ENCODE measurements at regions not wholly inside any gene's neighbourhood (a gene's known extent, or its start where the extent isn't known, plus 50 kb on each side); places are given as distances from the start of the nearest gene placed in this dataset.
"Not testable (repeated sequence)": the region's sequence is repeated elsewhere in the genome, so short reads cannot be mapped to it uniquely, and the experiment has no call there.

GRCh38 chr10:4429571-4429970, 396.4 kb upstream of the AKR1E2 start:
- no peak for DNase-seq

- no peak for DNase-seq
Observed at GRCh38 chr10:4427532-4427931, 398.5 kb upstream of the AKR1E2 start.

- no peak for DNase-seq
Observed at GRCh38 chr10:4426866-4427265, 399.1 kb upstream of the AKR1E2 start.

GRCh38 chr10:4409319-4409718, 416.7 kb upstream of the AKR1E2 start:
- no peak for DNase-seq

GRCh38 chr10:4407783-4408182, 418.2 kb upstream of the AKR1E2 start:
- no peak for DNase-seq

GRCh38 chr10:4405828-4406227, 420.2 kb upstream of the AKR1E2 start:
- no peak for DNase-seq

- no peak for DNase-seq
Observed at GRCh38 chr10:4403638-4404252, 422.3 kb upstream of the AKR1E2 start.

- DNase-seq: not testable (repeated sequence)
Observed at GRCh38 chr10:4401080-4401479, 424.9 kb upstream of the AKR1E2 start.

GRCh38 chr10:4399556-4399955, 426.5 kb upstream of the AKR1E2 start:
- DNase-seq: no peak

GRCh38 chr10:4398602-4399001, 427.4 kb upstream of the AKR1E2 start:
- DNase-seq: no peak

- DNase-seq: no peak
Observed at GRCh38 chr10:4397337-4397736, 428.7 kb upstream of the AKR1E2 start.

- no peak for DNase-seq
Observed at GRCh38 chr10:4396401-4397283, 429.4 kb upstream of the AKR1E2 start.

- DNase-seq: no peak
Observed at GRCh38 chr10:4395731-4396130, 430.3 kb upstream of the AKR1E2 start.

GRCh38 chr10:4394455-4394854, 431.6 kb upstream of the AKR1E2 start:
- not testable (repeated sequence) for DNase-seq

GRCh38 chr10:4391683-4392082, 434.3 kb upstream of the AKR1E2 start:
- DNase-seq: no peak

- no peak for DNase-seq
Observed at GRCh38 chr10:4390219-4390618, 435.8 kb upstream of the AKR1E2 start.

- DNase-seq: no peak
Observed at GRCh38 chr10:4385231-4385870, 440.7 kb upstream of the AKR1E2 start.

GRCh38 chr10:4384245-4384644, 441.8 kb upstream of the AKR1E2 start:
- no peak for DNase-seq

GRCh38 chr10:4383651-4384098, 442.3 kb upstream of the AKR1E2 start:
- DNase-seq: no peak

GRCh38 chr10:4382811-4383210, 443.2 kb upstream of the AKR1E2 start:
- no peak for DNase-seq

GRCh38 chr10:4373612-4374011, 452.4 kb upstream of the AKR1E2 start:
- no peak for DNase-seq

GRCh38 chr10:4373098-4373497, 452.9 kb upstream of the AKR1E2 start:
- no peak for DNase-seq

- no peak for DNase-seq
Observed at GRCh38 chr10:4372601-4373000, 453.4 kb upstream of the AKR1E2 start.
